ENCODE measurements at regions not wholly inside any gene's neighbourhood (a gene's known extent, or its start where the extent isn't known, plus 50 kb on each side); places are given as distances from the start of the nearest gene placed in this dataset.

DNA sequence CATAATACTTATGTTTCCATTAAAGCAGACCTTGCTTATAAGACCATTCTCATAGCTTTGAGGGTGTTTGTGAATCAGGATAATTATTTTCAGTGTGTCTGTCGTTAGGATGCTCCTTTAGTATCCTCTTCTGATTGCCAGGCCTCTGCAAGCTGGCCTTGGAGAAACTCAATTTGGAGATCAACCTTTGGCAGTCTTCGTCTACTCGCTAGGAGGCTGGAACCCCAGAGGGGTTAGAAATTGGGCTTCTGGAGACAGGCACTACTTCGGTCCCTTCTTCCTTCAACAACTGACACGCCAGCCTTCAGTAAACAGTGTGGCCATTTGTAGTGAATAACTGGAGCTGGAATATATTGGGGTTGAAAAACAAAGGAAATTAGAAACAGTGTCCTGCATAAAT is 100.8 kb upstream of the CITED2 start:
- TF ChIP-seq, protein P1, sequence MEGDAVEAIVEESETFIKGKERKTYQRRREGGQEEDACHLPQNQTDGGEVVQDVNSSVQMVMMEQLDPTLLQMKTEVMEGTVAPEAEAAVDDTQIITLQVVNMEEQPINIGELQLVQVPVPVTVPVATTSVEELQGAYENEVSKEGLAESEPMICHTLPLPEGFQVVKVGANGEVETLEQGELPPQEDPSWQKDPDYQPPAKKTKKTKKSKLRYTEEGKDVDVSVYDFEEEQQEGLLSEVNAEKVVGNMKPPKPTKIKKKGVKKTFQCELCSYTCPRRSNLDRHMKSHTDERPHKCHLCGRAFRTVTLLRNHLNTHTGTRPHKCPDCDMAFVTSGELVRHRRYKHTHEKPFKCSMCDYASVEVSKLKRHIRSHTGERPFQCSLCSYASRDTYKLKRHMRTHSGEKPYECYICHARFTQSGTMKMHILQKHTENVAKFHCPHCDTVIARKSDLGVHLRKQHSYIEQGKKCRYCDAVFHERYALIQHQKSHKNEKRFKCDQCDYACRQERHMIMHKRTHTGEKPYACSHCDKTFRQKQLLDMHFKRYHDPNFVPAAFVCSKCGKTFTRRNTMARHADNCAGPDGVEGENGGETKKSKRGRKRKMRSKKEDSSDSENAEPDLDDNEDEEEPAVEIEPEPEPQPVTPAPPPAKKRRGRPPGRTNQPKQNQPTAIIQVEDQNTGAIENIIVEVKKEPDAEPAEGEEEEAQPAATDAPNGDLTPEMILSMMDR (IDR thresholded peaks at IDR 0.05; ENCODE audit: insufficient read depth, low read depth, low read length): no peak
- no peak for TF ChIP-seq EZH2 (IDR thresholded peaks at IDR 0.05; ENCODE audit: insufficient read depth, low read length)
